ENCODE measurements at regions not wholly inside any gene's neighbourhood (a gene's known extent, or its start where the extent isn't known, plus 50 kb on each side); places are given as distances from the start of the nearest gene placed in this dataset.

DNA sequence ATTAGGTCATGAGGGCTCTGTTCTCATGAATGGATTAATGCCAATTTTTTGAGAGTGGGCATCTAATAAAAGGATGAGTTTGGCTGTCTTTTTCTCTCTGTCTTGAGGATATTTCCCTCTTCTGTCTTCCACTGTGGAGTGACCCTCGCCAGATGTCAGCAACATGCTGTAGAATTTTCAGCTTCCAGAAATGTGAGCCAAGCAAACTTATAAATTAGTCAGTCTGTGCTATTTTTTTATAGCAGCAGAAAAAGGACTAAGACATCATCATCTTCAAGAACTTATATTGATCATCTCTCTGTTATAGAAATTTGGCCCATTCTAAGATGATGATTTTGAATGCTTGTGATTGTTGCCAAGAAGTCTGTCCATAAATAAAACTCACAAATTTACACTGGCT lies 431.4 kb downstream of the FGF9 start:
- DNase-seq, result no peak

DNA sequence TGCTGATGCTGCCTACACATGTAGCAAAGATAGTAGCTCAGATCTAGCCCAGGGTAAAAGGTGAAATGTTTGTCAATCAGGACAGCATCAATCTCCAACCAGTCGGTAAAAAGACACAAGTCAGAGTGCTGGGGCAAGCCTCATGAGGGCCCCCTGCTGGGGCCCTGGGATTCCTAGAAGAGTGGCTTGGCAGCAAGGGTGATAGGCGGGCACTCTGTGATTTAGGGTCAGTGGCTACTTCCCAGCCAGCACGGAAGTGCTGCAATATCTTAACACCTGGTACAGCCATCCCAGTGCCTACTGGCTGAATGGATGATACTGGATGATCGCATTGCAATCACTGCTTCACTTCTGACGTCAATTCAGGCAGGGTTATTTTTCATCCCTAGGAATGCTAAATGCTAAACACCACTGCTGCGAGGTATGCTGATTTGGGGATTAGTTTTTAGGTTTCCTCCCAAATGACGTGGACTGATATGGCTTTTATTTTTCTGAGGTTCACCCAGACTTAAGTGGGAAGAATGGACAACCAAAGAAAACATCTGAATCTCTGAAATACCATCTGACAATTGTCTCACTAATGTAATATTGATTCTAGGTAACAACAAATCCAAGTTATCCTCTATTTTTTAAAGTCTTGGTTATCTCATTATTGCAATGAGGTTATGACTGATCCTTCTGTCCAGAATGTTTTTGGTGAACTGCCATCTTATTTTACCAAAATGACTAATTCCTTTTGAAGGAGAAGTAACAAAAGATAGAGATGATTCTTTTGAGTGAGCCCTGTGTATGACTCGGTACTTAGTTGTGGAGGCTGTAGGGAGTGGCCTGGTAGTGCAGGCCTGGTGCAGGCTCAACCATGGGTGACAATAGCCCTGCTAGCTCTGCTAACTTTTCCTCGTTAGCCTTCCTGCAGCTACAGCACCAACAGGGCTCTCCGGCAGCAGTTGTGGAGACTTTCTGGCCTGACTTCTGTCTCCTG lies 432.5 kb downstream of the FGF9 start:
- no peak for DNase-seq

DNA sequence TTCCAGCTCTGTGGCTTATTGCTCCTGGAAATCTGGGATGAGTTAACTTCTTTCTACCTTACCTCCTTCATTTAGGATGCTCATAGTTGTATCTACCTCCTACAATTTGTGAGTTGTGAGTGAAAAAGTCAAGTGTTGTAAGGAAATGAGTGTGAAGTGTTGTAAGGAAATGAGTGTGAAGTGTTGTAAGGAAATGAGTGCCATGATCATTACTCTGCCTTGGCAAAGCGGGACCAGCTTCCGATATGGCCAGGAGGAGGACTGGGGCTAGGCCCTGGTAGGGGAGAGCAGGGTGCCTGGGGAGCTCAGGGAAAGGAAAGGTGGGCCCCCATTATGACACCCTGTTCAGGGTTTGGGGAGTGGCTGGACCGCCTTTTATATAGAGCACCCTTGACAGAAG lies 435.2 kb downstream of the FGF9 start:
- DNase-seq, result no peak

DNA sequence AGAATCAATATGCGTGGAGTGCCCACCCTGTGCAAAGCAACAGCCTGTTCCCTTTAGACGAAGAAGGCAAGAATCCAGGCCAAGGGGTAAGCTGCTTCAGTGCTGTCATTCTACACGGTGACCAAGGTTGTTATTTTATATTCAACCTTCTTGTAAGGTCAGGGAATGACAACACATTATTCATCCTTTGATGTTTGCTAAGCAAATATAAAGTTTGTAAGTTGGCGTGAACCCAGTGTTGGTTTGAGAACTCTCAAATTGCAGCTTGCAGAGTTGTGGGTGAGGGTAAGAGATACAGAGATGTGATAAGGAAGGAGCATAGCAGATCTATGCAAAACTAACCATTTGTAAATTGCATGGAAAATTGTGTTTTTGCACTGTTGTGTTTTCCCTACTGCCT lies 436.7 kb downstream of the FGF9 start:
- no peak for DNase-seq

DNA sequence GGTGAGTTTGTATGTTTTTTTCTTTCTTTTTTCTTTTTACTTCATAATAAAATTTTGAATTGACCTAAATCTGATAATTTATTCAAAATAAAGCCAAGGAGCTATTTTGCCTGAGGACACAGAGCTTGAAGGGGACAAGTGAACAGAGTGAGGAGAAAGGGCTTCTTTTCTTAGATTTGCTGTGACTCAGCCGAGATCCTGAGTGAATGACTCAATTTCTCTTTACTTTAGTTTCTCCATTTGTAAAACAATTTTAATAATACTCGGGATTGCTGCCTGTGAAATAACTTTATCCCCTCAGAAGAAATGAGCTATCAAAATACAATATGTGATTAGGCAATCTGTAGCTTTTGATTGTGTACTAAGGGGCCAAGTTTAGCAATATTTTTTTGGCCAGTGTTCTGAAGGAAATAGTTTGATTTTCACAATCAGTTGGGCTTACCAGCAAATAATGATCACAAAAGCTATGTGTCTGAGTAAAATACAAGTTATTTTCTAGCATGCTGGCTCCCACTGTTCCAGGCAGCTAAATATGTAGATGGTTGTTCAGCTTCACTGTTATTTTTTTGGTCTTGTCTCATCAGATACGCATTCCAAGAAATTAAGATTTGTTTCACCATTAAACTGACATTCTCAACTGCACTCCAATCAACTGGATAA lies 437.5 kb downstream of the FGF9 start:
- no peak for DNase-seq

DNA sequence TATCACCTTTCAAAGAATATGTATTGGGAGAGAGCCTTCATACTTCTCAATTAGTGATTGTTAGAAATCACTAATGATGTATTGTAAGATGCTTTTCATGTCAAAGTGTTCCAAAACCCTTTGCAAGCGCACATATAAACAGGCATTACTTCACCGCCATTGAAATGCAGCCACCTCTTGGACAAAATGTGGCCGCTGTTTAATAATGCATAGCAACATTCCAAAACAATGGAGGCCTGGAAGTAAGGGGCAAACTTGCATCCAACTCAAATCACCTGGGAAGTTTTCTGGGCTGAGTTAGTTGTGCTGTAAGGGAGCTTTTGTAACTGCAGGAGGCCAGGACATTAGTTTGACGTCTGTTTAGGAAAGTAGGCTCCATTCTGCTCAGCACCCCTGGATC lies 438.1 kb downstream of the FGF9 start:
- no peak for DNase-seq

DNA sequence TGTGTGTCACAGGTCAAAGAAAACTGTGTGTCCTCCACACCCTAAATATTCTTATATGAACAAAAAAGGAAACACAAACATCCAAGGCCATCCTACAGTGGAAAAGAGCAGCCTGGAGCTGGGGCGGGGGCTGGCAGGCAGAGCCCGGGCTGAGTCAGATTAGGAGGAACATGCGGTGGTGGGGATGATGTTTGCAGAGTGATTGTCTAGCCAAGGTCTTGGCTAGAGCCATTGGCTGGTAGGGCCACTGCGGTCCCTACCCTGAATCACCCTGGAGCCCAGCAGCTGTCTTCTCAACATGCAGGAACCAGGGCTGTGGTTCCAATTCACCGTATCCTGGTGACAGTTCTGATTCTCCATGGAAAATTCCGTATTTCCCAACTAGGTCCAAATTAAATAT lies 439.5 kb downstream of the FGF9 start:
- DNase-seq, result no peak

DNA sequence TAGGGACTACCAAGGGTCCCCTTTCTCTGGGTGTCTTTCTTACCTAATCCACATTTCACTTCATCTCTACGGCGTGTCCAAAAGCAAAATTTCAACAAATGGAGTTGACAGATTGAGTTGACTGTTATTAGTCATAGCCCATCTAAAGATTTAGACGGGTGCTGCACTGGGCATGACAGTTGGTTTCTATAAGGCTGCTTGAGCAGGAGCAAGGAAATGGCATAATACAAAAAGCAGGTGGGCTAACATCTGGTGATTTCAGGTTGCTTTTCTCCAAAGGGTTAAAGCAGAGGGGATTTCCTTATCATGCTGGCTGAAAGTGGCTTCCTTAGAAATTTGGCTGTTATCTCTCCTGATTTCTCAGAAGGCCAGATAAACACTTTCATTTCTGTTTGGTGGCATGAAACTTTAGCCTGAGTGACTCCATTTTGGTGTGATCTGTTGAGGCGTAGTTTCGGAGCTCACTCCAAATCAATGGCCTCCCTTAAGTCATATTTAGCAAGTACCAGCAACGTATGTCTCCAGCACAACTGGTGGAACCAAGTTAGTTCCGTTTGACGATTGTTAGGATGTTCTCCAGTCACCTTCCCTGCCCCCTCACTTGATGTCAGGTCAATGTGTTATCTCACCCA lies 440.4 kb downstream of the FGF9 start:
- DNase-seq, result no peak

DNA sequence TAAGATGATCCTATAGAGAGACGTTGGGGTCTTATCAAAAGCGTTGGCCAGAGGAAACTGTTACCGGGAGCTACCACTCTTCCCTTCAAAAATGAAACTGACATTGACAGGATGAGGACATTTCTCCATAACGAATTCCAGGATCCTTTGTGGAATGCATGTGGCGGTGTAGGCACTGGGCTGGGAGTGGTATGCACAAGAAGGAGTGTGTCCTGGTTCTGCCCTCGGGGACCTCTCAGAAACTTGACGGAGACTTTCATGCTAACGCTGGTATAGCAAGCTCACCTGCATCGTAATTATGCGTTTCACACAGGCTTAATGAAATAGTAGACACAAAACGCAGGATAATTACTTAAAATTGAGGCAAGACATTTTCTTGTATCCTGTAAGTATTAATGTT lies 441.1 kb downstream of the FGF9 start:
- no peak for DNase-seq

DNA sequence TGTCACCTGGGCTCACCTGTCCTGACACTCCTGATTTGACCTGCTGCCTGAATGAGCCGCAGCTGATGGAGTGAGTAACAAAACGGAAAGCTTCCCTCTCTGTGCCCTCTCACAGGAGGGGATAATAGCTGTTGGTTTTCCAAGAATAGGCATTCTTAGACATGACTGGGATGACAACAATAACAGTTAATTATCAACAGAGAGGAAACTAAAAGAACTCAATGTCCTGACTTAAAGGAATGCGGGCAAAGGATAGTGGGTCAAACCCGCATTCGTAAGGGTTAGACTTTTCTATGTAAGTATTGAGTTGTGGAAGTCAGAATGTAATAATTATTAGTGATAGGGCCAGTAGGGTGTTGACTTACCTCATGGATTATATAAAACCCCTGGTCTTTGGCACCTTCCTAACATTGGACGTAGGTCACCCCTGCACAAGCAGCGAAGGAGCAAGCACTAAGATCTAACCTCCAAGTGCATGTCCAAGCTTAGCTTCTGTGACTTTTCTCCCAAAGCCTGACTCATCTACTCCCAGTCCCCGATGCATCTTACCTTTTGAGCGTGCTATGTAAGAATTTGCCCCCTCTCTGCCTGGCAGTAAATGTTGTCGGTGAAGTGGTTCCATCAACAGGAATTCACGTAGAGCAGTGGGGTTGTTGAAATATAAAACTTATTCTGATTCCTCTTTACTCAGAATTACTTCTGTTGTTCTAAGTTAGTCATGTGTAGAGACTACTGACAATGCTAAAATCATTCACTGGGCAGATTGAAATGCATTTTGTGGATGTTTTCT lies 442.3 kb downstream of the FGF9 start:
- DNase-seq, result no peak

DNA sequence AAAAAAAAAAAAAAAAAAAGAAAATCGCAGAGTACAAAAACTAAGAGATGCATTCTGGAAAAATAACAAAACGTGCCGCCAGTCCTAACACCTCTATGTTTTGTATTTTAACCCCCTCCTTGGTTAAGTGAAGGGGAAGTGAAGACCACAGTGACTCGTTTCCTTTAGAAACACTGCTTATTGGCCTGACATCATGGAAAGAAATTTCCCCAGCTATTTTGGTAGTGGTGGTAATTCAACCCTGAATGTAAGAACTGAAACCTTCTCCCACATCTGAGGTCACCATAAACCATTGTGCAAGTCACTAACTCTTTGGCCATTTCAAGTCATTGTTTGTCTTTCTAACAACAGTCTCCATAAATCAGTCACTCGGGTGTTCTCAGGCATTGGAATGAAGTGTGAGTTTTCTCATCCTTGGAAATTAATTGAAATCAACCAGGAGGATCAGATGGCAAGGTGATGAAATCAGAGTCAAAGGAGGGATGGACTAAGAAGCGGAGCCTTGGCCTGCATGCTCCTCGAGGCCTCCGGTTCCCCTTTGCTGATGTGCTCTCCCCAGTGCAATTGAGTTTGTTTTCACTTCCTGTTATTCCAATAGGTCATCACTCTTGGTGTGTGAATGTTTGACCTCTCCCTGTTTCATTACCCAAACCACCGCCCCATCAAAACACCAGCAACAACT lies 443.9 kb downstream of the FGF9 start:
- no peak for DNase-seq

DNA sequence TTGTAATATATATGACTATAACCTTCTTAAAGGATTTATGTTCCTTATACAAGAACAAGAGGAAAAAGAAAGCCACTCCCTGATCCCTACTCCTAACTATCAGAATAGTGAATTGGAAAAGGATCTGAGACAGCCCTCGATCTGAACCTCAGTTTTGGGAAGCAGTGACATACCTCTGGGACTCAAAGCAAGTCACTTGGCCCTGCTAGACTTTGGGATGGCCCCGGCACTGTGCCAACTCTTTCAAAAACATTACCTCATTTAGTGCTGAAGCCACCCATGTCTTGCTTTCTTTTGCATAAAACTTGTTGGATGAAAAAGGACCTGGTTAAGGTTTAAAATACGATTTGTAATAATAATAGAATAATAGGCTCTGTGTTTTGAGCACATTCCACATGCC lies 447.3 kb downstream of the FGF9 start:
- no peak for DNase-seq

DNA sequence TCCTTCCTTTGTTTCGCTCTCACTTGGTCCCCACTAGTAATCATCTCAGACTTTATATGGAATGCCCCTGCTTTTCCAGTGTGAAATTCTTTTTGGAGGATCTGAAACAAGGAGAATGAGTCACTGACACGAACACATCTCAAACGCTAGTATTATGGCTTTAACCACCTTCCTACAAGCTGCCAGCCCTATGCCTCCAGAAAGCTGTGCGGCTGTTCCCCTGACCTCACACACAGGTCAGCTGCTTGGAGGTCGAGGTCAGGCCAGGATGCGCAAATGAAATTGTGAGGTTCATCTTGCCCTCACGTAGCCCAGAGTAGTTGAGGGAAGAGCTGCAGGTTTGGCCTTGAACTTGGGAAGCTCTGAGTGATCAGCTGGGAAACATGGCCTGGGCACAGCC lies 449.8 kb downstream of the FGF9 start:
- no peak for DNase-seq

DNA sequence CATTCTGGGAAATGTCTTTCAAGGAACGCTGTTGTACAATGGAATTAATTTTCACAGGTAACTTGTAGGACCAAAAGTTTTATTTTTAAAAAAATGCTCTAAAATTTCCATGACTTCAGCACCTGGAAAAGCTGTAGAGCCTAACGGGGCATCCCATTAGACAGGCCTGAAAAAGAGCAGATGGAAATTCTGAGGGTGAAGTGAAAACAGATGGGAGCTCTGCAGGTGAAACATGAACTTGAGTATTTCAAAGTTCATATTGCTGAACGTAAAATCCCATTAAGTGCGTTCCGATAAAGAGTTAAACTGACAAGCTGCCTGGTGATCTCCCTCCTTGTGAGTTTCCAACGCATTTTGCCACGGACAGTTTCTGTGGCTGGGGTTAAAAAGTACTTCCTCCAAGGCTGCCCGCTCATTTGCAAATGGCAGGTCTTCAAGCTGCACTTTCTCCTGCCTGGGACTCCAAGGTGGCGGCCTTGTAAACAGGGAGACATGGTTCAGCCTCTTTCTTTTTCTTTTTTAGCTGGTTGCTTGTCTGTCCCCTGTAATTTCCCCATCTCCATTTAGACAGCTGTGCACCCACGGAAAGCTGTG lies 450.4 kb downstream of the FGF9 start:
- DNase-seq, result no peak

DNA sequence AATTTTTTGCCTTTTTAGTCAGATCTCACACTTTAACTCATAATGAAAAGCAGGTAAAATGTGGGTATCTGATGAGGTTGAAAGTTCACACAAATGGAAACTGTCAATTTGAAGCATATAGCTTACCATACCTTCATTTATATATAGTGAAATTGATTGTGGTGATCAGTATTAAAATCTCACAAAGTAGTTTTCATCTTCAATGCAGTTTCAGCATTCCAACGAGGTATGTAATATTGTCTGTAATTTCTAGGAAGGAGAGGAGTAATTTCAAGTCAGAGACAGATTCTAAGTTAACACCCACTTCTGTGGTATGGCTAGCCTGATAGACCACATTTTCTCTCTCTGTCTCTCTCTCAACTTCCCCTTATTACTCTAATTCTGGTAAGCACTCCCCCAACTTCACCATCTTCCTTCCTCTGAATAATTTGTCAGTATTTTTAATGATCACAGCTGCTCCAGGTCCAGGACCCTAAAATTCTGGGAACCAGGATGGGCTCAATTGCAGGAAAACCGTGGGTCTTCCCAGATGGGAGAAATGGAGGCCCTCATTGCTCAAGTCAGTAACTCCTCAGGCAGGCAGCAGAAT lies 455.7 kb downstream of the FGF9 start:
- no peak for DNase-seq

DNA sequence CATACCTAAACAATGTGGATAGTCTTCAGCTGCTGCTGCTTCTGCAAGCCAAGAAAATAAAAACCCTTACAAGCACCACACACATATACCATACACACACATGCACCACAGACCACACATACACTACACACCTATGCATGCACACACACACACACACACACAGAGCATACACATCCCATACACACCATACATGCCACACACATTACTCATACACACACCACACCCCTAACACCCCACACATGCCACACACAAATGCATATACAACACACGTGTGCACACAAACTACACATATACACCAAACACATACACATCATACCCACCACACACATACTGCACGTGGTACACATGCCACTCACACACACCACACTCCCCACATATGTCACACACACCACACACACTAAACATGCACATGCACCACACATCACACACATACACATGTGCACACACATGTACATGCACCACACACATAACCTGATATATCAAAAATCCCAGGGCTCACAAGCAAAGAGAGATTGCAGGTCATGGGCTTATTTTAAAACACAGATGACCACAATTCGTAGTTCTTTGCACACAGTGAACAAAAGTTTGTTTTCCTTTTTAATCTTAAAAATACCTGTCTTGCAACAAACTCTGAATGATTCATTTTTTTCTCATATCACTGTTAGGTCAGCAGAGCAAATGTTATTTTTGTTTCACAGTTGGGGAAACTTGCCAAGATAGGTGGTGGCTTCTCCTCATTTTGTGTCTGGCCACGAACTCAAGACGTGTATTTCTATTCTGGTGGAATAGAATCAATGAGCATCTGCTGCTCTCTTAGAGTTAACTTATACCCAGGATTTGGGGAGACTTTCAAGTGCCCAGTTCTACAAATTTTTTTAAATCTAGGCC lies 456.6 kb downstream of the FGF9 start:
- no peak for DNase-seq

DNA sequence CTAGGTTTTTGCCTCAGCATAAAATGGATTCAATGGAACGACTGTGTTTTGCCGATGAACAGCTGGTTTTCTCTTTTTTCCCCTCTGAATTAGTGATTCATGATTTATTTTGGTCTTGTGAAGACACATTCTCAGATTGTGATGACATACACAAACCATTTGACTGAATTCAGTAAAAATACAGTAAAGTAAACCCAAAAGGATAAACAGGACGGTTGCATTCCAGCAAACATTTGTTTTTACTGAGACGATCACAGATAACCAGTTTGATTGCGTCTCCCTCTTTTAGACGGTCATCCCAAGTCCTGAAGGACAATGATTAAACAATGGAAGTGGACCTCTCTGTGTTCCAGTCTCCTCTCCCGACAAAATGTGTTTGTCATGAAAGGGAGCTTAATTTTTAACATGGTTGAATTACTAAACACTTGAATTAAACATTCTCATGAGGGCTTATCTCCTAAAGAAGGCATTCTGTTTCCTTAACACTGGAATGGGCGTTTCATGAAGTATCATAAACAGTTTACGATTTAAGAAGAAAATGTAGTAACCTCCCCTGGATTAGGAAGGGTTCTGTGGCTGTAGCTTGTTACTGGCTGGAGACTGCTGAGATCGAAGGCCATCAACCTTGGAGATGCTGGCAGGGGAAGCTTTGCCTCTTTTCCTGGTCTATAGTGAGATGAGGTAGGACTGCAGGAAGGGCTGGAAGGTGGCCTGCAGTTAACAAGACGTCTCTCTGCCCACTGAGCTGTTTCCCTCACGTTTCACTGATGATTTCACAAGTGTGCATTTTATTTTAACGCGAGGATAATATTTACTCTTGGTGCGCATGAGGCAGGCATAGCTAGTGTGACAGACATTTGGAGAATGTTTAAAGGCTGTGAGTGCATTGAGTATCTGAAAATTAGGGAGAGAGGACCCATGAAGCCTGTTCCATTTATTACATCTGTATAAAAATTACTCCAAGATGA lies 457.9 kb downstream of the FGF9 start:
- DNase-seq, result no peak

DNA sequence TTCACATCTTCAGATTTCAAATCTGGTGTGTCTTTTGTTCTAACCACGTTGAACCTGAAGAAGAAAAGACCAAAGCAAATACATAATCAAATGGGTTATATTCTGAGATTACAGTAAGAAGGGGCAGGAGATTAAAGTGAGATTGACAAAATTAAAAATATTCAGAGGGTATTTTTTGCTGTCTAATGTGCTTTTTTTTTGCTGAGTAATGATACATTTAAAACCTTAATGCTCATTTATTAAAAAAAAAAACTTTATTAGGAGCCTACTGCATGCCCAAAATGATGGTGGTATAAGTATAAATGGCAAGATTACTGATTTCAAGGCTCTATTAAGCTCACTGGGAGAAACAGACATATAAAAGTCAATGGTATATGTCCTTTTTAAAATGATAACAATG lies 459.4 kb downstream of the FGF9 start:
- no peak for DNase-seq

DNA sequence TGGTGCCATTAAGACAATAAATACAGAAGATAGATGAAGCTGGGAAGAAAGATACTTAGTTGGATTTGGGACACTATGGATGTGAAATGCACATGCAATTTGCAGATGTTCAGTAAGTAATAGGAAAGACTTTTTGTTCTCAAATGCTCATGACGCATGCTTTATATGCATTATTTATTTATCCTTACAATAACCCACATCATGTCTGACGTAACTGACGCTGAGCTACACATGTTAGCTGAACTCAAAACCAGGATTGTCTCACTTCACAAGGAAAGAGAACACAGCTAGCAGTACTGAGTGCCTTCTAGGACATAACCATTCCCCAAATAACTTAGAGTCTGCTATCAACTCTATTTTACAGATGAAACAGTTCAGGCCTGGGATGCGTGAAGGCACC lies 463.4 kb downstream of the FGF9 start:
- DNase-seq, result no peak

All from 8988T (cell line).